Right lung (tissue), 2 donors: ENCODE measurements at regions not wholly inside any gene's neighbourhood (a gene's known extent, or its start where the extent isn't known, plus 50 kb on each side); places are given as distances from the start of the nearest gene placed in this dataset.

Experiments used
- DNase-seq, 2 donors: peaks; one replicate each; pipeline ENCODE4 v3.0.0-alpha.2; 2013

DNA sequence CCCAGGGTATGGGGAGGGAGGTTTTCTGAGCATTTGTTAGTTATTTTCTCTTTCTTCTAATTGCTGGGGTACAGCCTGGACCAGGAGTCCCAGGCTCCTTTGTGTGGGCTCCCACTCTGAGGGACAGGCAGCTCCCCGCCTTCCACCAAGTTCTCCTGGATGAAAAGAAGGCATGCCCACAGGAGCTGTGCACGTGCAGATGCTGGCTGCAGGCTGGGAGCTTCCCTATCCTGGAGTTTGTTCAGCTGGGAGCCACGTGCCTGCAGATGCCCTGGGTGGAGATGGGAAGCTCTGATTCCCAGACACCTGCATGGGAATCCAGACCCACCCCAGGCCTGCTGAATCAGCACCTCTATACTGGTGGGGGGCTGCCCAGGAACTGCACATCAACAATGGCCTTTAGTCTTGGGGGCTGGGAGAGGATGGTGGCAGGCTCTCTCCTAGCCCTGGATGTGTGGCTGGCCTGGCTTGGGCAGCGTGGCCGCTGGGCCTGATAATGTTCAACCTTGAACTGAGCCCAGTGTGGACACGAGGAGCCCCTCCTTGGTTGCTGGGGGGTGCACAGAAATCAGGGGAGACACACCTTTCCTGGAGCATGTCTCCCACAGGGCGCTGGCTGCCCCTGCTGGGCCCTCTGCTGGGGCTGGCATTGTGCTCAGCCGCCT is 233.6 kb upstream of the HS6ST1 start:
- no peak for DNase-seq

DNA sequence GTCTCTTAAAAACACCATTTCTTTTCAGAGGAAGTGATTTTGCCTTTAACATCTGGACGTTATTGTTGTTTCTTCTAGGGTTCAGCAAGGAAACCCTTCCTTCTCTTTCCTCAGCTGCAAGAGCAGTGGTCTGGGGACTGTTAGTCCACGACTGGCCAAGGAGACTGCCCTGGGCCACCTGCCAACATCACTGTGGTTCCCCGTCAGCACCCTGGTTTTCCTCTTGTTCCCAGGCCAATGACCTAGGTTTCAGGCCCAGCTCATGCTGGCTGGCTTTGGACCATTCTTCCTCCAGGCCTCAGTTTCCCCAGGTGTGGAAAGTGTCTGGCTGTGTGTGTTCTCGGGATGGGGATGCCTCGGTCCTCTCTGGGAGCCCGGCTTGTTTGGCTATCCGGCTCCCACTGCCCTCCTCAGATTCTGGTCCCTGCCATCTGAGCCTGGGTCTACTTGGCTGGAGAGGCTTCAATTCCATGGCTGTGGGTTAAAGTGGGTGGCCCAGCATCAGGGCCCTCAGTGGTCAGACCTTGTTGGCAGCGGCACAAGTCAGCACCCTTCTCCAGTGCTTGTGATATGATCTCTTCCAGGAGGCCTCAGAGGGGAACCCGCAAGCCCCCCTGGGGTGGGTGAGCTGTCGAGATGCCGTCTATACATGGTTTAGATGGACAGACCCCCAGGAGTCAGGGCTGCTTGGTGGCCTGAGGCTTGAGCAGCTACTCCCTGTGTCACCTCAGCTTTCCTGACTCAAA is 234.3 kb upstream of the HS6ST1 start:
- no peak for DNase-seq

DNA sequence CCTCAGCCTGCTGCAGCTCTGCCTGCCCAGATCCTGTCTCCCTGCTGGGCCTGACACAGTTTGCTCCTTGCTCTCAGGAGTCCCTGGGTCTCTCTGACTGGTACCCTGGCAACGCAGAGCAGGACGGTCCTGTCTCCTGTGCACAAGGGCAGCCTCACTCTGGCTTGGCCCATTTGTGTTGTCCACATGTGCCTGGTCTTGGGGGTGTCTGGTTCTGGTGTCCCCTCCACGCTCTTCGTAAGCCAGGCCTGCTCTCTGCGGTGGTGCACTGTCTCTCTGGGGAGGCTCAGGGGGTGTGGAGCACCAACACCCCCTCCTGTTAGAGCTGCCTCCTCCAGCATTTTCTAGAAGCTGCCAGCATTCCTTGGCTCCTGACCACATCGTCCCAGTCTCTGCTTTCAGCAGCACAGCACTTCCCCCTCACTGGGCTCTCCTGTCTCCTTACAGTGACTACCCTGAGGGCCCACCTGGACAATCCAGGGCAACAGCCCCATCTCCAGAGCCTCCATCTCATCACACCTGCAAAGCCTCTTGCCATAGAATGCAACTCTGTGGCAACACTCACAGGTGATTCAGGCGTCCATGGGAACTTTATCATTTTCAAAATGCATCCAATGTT is 235.6 kb upstream of the HS6ST1 start:
- no peak for DNase-seq

DNA sequence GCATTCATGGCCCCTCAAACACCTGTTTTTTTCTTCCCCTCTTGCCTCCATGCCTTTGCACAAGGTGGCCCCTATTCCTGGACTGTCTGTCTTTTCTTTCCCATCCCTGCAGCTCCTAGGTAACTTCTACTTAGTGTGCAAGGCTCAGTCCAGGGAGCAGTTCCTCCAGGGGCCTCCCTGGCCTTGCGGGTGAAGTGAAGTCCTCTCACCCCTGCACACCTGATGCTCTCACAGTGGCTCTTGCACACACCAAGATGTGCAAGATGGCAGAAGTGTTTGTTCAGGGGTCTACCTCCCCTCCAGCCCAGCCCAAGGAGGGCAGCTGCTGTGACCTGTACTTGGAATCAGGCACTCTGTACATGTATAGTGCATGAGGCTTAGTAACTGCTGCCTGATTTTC is 236.8 kb upstream of the HS6ST1 start:
- no peak for DNase-seq

DNA sequence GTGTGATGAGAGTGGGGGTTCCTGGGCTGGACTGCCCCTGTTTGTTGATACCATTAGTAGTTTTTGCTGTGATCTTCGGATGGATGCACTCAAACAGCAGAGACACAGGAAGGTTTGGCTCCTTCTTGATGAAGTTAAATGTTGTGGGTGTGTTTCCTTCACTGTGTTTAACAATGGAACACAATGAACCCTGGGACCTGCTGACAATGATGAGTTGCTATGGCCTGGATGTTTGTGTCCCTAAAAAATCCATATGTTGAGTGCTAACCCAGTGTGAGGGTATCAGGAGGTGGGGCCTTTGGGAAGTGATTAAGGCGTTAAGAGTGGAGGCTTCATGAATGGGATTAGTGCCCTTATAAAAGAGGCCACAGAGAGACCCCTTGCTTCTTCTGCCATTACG is 237.4 kb upstream of the HS6ST1 start:
- DNase-seq: no peak

DNA sequence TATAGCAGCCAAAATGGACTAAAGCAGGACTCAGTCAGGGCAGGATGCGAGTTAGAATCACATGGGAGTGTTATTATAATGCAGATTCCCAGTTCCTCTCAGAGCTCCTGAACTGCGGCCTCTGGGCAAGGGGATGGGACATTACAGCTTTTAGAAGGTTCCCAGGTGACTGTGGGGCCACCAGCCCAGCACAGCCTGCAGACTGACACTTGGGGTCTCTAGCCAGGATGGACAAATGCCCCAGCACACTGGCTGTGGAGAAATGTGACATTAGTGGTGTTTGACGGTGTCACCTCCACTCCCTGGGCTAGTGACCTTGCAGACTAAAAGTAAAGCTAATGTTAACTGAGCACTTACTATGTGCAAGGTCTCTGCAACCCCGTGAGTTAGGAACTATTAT is 238.0 kb upstream of the HS6ST1 start:
- no peak for DNase-seq

DNA sequence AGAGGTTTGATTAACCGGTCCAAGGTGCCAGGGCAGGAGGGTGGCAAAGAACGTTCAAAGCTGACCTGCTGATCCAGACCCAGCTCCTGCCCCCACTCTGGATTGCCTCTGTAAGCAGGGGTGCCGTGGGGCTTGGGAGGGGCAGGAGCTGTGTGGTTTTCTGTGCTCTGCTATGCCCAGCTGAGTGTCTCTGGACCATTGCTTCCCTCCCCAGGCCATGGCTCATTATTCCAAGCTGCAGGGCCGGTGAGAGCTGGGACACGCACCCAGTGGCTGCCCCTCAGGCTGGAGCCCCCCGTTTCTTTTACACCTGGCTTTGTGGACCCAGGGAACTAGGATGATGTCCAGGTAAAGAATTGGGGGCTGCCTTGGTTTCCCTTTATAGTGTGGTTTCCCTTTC is 238.4 kb upstream of the HS6ST1 start:
- DNase-seq: no peak

DNA sequence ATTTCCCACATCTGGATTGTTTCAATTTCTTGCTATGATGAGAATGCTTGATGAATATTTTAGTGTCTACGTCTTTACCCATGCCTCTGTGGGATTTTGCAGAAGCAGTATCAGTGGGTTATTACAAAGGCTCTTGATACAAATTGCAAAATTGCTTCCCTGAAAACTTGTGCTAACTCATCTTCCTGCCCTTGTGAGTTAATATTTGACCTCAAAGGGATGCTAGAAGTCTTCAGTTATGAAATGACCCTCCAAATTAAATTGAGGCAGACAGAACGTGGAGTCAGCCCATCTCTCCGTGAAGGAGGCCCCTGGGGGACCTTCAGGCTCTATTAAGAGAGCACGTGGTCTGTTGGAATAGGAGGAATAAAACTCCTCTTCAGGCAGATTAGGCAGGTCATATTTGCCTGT is 239.2 kb upstream of the HS6ST1 start:
- no peak for DNase-seq

DNA sequence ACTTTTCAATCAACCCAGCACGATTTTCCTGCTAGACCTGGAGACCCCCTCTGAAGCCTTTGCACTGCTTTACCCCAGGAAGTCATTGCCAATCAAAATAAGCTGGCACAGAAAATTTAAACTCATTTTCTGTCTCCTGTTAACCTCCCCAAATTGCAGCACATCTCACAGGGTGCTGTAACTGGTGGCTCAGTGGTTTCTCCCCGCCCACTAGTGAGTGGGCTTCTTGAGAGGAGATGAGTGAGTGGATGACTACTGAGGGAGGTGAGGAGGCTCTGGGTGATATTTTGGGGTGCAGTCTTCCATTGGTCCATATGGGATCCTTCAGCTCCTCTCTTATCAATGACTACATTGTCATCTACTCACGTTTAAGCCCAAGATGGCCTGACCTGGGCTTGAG is 239.8 kb upstream of the HS6ST1 start:
- DNase-seq: no peak

DNA sequence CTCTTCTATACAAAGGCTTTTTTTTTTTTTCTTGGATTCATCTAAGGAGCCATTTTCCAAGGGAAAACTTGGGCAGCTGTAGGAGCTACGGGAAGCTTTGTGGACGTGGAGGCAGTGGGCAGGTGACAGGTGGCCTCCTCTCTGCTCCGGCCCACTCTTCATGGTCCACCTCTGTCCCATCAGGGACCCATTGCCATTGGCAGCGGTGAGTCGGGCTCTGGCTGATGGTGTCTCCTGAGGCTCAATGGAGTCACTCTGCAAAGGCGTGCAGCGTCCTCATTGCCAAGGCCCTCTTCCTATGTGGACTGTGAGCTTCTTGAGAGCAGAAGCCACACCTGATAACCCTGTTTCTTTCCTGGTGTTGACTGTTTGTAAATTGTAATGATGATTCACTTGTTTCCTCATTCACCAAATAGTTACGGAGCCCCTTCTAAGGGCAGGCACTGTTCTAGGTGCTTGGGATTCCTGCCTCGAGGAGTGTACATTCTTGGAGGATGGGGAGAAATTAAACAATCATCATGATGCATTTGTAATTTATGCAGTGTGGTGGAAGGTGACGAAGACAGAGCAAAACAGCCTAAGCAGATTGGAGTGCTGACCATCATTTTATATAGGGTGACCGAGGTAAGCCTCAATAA is 240.3 kb upstream of the HS6ST1 start:
- DNase-seq: no peak

DNA sequence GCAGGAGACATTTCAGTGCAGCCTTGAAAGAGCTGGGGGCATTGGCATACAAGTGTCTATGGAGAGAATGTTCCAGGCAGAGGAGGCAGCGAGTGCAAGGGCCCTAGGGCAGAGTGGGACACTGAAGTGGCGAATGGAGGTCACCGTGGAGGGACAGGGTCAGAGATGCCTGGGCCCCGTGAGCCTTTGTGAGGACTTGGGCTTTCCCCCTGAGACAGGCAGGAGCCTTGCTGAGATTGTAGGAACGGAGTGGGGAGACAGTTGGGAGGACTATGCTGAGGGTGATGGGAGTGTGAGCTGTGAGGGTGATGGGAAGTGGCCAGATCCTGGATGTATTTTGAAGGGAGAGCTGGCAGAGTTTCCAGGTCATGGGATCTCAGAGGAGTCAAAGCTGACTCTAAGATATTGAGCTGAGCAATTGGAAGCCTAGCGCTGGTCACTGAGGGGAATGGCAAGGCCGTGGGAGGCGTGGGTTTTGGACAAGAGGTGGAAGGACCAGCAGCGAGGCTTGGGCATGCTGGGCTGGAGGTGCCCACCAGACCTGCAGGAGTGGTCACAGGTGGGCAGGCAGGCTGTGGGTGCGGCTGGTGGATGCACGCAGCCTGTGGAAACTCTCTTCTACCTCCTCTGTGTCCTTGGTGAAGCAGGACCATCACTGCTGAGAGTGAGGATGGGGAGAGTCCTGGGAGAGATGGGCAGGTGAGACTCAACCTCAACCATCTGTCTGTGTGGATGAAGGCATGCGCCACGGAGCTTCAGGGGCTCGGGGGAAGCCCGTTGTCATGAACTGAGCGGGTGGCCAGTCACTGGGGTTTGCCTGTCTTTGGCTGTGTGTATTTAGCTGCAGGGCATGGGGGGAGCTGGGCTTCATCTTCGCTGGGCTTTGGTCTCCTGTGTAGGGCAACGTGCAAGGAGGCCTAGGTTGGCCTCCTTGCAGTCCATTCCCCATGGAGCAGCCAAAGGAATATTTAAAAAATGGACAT is 241.2 kb upstream of the HS6ST1 start:
- DNase-seq: no peak

DNA sequence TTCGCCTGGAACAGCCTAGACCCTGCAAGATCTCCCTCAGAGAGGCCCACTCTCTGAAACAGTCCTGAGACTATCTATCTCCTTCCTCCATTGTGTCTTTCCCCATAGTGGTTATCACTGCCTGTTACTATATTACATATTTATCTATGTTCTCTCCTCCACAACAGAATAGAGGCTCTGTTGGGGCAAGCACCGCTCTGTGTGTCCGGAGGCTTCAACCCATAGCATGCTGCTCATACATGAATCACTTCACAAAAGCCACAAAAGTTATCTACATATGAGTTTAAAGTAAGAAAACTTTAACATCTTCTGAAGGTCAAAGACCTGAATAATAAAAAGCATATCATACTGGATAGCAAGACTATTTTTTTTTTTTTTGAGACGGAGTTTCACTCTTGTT is 242.1 kb upstream of the HS6ST1 start:
- DNase-seq: no peak

DNA sequence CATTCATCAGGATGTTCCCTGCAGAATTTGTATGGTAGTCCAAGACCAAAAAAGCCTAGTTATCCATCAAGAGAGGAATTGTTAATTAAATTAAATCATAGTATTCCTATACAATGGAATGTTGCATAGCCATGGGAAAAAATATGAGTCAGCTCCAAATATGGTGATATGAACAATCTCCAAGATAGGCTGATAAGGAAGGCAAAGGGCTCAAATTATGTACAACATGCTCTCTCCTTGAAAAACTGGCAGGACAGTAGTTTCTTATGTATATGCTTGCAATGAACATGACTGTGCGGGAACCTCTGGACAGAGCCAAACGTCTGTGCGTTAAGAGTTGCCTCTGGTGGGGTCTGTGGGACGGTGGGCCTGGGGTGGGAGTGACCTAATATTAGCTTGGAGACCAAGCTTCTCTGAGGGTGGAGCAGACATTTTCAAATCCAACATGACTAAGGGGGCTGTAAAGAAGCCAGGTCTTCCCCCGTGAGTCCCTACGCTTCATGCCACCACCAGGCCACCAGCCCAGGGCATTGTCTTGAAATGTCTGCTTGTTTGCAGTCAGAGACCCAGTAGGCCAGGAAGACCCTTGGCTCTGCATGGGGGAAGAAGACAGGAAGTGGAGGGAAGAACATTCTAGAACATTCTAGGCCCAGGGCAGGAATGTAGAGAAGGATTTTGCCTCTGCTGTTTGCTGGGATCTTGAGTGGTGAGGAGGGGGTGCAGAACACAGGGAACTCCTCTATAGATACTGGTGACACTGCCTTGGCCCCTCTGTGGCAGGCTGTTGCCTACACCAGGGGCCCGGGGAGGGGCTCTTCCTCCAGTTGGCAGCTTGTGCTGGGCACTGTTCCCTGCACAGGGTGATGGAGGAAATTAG is 244.0 kb upstream of the HS6ST1 start:
- no peak for DNase-seq

DNA sequence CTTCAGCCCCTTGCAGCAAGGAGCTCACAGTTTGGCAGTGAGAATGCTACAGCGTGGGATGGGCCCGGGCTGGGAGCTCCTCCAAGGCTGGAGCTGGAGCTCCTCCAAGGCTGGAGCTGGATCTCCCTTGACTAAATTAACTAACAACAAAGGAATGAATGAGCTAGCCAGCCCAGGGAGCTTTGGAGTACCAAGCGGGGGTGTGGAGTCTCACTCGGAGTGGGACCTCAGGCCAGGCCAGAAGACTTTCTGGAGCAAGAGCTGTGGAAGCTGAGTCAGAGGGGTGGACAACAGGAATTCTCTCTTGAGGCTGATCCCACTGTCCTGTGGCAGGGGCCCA is 244.7 kb upstream of the HS6ST1 start:
- DNase-seq: peak; percentile 63

DNA sequence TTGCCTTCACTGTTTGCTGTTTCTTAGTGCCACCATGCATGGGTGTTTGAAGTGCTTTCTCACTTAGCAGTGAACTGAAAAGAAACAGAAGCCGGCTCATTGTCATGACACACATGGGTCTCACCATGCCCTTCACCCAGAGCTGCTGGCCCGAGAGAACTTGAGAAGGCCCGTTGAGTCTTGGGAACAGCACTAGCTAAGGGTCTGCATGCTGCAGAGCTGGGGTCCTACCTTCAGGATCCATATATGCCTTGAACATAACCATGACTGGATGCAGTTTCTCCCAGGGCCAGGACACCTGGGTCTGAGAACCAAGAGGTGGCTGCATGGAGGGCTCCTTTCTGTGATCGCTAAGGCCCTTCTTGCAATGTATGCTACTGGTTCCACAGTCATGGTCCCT is 245.5 kb upstream of the HS6ST1 start:
- DNase-seq: no peak

DNA sequence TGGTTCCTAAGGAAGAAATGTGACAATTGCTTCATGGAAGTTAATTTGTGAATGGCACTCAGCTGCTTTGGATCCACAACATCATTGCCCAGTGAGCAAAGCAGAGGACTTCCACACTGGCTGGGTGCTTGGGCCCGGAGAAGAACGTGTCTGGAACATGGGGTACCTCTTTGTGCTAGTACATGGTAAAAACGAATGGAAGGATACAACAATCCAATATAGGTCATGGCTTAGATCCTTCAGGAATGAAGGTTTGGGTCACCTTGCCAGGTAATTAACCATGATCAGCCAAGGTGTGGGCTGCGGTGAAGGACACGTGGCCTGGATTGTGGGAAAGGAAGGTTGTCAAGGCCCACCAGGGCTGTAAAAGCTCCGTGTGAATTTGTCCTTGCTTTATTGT is 245.9 kb upstream of the HS6ST1 start:
- no peak for DNase-seq

DNA sequence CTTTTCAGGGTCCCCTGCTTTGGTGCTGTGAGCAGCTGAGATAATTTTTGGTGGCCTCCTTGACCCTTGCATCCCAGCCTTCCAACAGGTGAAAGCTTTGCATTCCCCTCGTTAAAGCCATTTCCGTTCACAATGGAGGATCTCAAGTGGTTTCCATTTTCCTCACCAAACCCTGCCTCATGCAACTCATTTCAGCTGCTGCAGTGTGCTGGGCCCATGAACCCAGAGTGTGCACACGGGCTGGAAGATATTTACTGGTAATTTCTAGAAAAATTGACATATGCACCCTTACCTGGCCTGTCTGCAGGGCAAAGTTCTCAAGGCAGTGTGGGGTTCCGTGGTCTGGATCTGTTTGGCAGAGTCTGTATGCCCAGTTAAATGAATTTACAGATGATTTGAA is 246.8 kb upstream of the HS6ST1 start:
- no peak for DNase-seq

DNA sequence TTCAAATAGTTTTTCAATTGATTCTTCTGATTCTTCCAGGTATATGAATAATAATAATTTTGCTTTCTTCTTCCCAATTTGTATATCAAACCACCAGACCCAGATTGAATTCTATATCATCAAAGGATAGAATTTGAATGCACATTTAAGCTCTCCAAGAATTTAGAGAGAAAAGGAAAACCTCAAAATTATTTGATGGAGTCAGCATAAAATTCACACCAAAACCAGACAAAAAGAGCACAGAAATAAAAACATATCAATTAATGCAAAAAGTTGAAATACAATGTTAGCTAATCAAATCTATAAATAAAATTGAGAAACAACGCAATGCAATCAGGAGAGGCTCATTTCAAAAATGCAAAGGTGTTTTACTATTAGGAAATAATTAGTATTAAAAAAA is 248.0 kb upstream of the HS6ST1 start:
- no peak for DNase-seq

DNA sequence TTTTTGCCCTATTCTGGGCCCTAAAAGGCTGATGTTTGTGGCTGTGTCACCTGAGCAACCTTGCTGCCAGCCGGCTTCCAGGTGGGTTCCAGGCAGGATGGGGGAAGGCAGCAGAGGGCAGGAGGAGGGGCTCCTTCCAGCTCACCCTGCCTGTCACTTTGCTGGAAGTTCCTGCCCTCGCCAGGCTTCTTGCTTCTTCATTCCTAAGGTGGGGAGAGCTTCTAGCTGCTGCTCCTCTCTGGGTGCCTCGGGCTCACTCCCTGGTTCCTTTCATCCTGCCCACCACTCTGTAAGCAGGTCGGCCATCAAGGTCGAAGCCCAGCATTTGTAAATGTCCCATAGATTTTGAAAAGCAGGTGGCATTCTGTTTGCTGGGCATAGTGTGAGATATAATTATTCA is 249.4 kb upstream of the HS6ST1 start:
- DNase-seq: no peak

DNA sequence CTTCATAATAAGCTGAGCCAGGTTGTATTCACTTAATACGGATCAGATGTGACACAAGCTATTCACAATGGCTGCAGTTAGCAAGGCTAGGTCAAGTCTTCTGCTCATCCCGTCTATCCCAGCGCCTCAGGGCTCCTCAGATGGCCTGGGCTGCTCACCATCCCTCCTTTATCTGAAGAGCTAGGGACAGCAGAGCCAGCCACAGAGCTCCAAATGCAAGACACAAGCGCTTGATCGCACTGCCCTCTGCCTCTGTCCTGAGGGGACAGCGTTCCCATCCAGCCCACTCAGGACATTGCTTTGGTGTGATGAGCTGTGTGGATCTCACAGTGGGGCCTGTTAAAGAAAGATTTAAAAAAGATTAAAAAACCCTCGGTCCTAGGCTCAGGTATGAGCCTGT is 254.4 kb upstream of the HS6ST1 start:
- no peak for DNase-seq

DNA sequence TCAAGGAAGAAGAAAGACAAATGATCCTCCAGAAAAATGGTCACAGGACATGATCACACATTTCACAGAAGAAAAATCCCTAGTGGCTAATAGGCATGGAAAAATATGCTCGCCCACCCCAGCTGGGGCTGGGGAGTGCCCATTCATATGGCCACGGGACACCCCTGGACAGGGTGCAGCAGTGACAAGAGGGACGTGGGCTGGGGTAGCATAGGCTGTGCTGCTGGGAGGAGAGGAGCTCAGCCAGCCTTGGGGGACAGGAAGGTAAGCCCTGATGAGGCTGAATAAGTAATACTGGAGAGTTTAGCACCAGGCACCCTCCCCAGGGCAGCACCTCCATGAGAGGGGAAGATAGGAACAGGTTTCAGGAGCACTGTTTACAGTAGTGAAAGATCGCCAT is 254.9 kb upstream of the HS6ST1 start:
- no peak for DNase-seq
